H1 (cell line): ENCODE measurements at regions not wholly inside any gene's neighbourhood (a gene's known extent, or its start where the extent isn't known, plus 50 kb on each side); places are given as distances from the start of the nearest gene placed in this dataset.

ENCODE experiments used
- ATF2 ChIP-seq: IDR thresholded peaks from 2 replicates; pipeline ENCODE4 v1.6.1; 2012; ENCODE audit warnings: low read length, inconsistent platforms
- BACH1 ChIP-seq: IDR thresholded peaks from 2 replicates; pipeline ENCODE4 v1.6.1; 2012; ENCODE audit warnings: low read length, improper control_type of control experiment
- HDAC2 ChIP-seq, 2 experiments: fragments of 300-600 bp in 1 of 2; sonication (generic) in 1 of 2; IDR thresholded peaks; 2 replicates each; pipeline ENCODE4 v1.6.1; 2011 to 2012; ENCODE audit warnings: low read depth in 2 of 2, low read length in 2 of 2, mild to moderate bottlenecking in 2 of 2, moderate library complexity in 2 of 2, borderline replicate concordance in 1 of 2, inconsistent platforms in 1 of 2
- MAFK ChIP-seq: IDR thresholded peaks from 2 replicates; pipeline ENCODE4 v1.6.1; 2012; ENCODE audit warnings: low read depth, mild to moderate bottlenecking, improper control_type of control experiment, low read length
- RFX5 ChIP-seq: IDR thresholded peaks from 2 replicates; pipeline ENCODE4 v1.6.1; 2011; ENCODE audit warnings: low read depth, low read length, improper control_type of control experiment, borderline replicate concordance
- RNF2 ChIP-seq: fragments of 200-900, 300-1000 bp; sonication (generic); IDR thresholded peaks from 2 replicates; pipeline ENCODE4 v1.7.1; 2016; ENCODE audit warnings: borderline replicate concordance, low read depth, mild to moderate bottlenecking, antibody characterized with exemption, low read length; ENCODE audit not compliant: poor library complexity, severe bottlenecking; ENCODE audit errors: missing control alignments
- SIN3A ChIP-seq, 2 experiments: IDR thresholded peaks in 1 of 2; conservative IDR thresholded peaks in 1 of 2; 2 replicates each; pipeline ENCODE4 v1.6.1; 2011 to 2012; ENCODE audit warnings: low read length in 2 of 2, improper control_type of control experiment in 1 of 2, low read depth in 1 of 2, mild to moderate bottlenecking in 1 of 2

- TF ChIP-seq HDAC2 (IDR thresholded peaks at IDR 0.05; ENCODE audit: borderline replicate concordance in 1 of 2, low read depth in 2 of 2, low read length in 2 of 2) (no peak), ATF2 (no peak), MAFK (no peak), SIN3A (conservative IDR thresholded peaks at IDR 0.05 in 1 of 2, IDR thresholded peaks at IDR 0.05 in 1 of 2; ENCODE audit: low read depth in 1 of 2, low read length in 2 of 2) (no peak), RNF2 (no peak), BACH1 (no peak), RFX5 (no peak)
- TF ChIP-seq, all 59 proteins: peak for 0
Measured at GRCh38 chr17:52294301-52294700, 135.8 kb upstream of the CA10 start (continued).
